ENCODE measurements at regions not wholly inside any gene's neighbourhood (a gene's known extent, or its start where the extent isn't known, plus 50 kb on each side); places are given as distances from the start of the nearest gene placed in this dataset.

DNA sequence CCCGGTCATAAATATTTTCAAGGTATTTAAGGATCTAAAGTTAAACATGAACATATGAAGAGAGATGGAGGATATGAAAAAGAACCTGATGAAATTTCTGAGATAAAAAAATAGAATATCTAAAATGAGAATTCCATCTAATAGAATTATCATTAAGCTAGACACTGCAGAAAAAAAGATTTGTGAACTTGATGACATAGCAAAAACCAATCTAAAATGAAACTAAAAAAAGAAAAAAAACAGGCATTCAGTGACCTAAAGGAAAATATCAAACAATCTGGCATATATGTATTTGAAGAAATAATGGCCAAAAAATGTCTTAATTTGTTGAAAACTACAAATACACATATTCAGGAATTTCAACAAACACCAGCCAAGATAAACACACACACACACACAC, 81.6 kb upstream of the ZC3H12C start:
- TF ChIP-seq, protein P1, sequence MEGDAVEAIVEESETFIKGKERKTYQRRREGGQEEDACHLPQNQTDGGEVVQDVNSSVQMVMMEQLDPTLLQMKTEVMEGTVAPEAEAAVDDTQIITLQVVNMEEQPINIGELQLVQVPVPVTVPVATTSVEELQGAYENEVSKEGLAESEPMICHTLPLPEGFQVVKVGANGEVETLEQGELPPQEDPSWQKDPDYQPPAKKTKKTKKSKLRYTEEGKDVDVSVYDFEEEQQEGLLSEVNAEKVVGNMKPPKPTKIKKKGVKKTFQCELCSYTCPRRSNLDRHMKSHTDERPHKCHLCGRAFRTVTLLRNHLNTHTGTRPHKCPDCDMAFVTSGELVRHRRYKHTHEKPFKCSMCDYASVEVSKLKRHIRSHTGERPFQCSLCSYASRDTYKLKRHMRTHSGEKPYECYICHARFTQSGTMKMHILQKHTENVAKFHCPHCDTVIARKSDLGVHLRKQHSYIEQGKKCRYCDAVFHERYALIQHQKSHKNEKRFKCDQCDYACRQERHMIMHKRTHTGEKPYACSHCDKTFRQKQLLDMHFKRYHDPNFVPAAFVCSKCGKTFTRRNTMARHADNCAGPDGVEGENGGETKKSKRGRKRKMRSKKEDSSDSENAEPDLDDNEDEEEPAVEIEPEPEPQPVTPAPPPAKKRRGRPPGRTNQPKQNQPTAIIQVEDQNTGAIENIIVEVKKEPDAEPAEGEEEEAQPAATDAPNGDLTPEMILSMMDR (optimal IDR thresholded peaks at IDR 0.05 in 1 of 3, IDR thresholded peaks at IDR 0.05 in 1 of 3, conservative IDR thresholded peaks at IDR 0.05 in 1 of 3; ENCODE audit: extremely low read depth in 1 of 3, insufficient read depth in 2 of 3, low read length in 3 of 3), result no peak
- no peak for TF ChIP-seq EZH2 (IDR thresholded peaks at IDR 0.05; ENCODE audit: low read length)
